HG03354 (cell line): ENCODE measurements at regions not wholly inside any gene's neighbourhood (a gene's known extent, or its start where the extent isn't known, plus 50 kb on each side); places are given as distances from the start of the nearest gene placed in this dataset.

Experiments used
- ATAC-seq: cut with Tn5 transposase; IDR thresholded peaks from one replicate; pipeline ENCODE4 v1.9.1; 2021; ENCODE audit warnings: mild to moderate bottlenecking; ENCODE audit not compliant: unreplicated experiment, poor library complexity, severe bottlenecking

DNA sequence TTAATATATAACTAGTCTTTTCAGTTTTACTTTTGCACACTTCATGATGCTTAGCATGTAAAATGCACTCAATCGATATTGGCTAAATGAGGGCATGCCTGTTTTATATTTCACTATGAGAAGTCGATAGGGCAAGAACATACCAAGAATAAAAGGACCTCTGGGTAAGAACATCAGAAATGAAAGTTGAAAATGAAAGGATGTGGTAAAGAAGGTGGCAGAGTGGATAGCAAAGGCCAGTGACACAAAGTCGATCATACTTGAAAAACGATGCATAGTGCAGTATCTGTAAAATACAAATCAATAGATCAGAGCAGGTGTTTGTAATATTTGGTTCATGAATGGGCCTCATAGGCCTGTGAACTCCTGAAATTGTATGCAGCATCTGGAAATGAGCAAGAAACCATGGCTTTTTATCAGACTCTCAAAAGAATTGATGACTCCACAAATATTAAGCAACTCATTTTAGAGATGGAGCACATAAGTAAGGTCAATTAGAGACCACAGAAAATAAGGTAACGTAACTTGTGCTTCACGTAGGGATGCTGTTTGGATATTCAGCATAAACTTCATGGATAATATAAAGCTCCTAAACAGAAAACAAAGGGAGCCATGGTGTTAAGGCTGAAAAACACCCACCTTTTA, 653.4 kb downstream of the NYAP2 start:
- no peak for ATAC-seq

DNA sequence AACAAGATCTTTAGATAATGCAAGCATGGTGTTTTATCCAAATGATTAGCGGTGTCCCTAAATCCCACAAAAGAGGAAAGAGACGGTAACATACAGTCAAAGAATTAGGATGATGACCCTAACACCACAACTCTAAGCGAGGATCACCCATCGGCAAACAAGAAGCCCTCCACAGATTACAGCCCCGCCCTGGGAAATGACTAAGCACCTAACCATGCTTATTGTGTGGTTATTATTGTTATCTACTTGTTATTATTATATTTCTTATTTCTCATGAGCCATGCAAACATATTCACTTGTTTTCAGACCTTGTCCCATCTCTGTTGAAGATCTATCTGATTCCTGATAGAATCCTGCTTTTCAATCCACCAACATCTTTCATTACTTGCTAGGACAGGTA, 651.3 kb downstream of the NYAP2 start:
- no peak for ATAC-seq

DNA sequence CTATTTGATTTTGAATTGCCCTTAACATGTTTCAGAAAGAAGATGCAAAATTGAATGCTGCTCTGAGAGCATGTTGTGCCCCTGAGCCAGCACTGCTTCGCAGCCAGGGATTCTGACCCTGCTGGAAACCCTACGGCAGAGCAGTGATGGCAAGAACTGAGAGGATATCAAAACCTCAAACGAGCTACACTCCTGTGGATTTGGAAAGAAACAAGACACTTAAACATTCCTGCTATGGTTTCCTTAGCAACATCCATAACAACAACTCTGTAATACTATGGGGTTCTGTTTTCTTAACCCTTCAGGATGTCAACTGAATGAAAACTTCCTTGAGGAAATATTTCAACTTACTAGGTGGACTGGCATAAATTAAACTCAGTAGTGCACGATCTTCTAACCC, 649.1 kb downstream of the NYAP2 start:
- no peak for ATAC-seq

DNA sequence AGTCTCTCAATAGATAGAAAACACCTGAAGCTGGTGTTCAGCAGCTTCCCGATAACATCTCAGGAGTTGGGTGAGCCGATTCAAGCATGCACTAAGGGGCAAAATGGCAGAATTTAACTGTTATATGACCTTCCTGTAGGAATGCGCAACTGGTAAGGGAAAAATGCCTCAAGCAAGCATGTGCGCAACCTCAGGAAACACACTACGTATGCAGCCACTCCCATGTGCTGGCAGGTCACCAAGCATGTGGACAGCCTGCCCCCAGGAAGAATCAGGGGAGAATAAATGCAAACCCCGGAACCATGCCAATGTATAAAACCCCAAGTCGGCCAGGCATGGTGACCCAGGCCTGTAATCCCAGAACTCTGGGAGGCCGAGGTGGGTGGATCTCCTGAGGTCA, 645.6 kb downstream of the NYAP2 start:
- ATAC-seq: no peak

DNA sequence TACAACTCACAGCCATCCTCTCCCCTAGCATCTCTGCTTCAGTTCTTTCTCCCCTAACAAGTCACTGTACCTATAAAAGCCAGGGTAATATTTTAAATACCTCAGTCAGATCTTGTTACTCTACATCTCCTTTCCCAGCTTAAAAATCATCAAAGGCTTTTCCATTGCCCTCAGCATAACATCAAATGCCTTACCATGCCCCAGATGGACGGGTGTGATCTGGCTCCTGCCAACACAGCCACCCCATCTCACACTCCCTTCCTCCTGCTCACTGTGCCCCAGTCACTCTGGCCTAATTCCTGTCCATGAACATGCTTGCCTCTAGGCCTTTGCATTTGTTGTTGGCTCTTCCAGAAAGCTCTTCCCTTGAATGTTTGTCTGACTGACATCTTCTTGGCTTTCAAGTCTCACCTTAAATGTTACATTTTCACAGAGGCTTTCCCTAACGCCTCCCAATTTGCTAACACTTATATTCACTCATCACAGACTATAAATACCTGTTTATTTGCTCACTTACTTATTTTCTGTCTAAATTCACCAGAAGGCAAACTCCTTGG, 640.9 kb downstream of the NYAP2 start:
- ATAC-seq: no peak

DNA sequence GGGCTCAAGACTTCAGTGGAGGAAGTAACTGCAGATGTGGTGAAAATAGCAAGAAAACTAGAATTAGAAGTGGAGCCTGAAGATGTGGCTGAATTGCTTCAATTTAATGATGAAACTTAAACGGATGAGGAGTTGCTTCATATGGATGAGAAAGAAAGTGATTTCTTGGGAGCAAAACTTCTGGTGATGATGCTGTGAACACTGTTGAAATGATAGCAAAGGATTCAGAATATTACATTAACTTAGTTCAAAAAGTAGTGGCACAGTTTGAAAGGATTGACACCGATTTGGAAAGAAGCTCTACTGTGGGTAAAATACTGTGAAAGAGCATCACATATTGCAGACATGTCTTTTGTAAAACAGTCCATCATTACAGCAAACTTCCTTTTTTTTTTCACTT, 638.0 kb downstream of the NYAP2 start:
- no peak for ATAC-seq

DNA sequence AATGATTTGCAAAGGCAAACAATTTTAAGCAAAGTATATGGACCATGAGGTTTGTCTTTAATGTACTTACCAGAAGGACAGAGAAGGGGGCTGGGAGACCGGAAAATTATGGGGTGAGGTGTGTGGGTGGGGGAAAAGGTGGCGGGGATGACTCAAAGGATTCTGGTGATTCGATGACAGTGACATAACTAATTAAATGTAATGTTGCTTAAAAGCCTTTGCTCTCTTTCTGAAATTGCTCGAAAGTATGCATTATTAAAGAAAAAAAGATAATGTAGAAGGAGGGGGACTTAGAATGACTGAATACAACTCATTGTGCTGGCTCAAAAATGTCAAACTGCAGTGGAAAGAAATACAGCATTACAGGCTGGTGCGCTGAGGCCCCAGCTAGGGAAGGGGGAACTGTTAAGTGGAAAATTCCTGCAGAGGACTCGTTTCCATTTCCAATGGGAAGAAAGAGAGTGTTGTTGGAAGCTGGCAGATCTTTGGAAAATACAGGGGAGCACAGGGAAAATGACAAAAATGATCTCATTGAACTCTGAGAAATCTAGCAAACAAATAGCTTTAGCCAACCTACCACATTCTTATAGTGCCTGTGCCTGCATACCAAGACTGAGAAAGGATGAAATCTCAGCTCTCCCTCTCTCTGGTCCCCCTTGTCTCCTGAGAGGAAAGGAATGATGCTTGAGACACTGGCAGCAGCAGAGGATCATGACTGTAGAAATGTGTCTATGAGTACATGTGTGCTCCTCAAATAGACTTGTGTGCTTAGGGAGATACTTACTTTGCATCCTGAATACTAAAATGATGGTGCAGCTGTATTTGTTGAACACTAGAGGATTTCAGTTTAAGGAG, 632.4 kb downstream of the NYAP2 start:
- no peak for ATAC-seq

DNA sequence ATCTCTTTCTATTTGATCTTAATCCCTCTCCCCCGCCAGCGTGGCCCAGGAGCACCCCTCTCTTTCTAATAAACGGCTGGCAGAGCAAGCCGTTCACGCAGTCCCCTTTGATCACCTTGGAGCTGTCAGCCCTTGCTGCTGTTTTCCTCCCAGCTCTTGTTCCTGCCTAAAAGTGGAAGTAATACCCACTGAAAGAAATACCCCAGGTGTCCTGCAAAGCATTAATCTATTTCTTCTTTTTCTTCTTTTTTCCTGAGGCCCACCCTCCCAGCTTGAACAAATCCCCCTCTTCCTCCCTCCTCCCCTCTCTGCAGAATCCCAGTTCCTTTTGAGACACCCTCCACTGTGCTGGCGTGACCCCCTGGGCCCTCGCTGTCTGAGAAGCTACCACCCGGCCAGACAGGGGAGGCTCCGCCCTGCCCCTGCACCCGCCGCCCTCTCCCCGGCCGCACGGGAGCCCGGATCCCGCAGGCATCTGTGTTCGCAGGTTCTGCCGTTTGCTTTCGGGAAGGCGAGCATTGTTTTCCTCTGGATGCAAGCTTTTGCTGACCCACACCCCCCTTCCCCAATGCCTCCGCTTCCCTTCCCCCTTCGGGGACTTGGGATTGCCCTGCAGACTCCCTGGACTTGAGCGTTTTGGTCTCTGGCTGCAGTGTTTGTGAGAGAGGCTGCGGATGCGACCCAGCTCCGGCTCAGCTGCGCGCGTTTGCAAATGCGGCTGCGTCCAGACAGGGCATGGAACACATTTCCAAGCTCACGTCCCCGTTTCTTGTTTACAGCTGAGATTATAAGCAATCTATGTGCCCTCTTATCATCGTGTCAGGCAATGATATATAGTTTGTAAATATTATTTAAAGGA, 631.5 kb downstream of the NYAP2 start:
- peak; percentile 73 for ATAC-seq

DNA sequence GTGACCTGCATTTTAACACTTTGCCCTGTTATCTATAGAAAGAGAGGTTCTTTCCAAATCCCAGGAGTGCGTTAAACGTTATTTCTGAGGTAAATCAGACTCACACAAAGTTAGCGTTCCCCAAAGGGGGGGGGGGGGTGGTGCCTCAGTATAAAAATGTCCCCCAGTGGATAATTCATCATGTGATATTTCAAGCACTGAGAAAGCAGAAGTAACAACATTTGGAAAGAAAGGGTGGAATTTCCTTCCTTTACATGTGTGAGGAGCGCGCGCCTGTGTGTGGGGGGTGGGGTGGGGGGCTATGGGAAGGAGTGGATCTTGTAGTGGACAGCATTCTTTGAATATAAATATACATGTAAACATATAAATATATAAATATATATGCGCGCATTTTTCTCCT, 630.9 kb downstream of the NYAP2 start:
- ATAC-seq: no peak

DNA sequence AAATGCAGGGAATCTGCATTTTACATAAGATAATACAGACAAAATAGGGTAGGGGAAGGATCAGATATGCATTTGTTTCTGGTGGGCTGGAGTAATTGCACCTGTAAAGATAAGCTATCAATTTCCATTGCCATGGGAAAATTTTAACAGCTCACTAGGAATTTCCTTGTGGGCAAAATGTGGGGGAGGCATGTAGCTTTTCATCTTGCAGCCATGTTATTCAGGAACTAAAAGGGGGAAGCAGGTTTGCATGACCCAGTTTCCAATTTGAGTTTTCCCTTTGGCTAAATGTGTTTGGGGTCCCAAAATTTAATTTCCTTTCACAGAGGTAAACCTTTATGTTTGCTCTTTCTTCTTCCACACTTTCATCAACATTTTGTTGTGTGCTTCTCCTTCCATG, 624.4 kb downstream of the NYAP2 start:
- no peak for ATAC-seq

DNA sequence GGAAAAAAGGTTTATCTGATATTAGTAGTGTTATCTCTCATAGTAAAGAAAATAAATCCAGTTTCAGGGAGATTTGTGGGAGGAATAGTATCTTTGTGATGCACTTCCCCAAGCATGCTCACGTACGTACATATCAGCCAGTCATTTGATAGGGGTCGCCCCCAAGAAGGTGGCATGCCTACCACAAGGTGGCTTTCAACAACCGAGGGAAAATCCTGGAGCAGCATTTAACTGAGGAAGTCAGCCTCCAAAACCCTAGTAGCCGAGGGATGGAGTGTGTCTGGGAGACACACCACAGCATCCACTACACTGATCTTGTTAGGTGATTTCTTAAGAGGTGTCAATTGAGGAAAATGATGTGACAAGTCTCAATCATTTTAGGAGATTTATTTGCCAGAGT, 623.9 kb downstream of the NYAP2 start:
- ATAC-seq: no peak

DNA sequence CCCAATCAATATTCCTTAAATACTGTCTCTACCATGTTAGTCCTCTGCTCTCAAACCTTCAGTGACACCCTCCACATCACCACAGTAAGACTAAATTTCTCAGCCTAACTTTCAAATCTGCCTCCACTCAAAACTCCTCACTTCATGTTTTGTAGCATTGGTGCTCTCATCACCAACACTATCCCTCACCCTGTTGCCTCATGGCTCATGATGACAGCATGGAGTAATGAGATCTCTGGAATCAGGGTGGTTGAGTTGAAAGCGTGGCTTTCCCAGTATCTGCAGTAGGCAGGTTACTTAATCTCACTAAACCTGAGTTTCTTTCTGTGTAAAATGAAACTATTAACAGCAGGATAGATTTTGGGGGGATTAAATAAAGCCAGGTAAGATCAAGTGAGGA, 621.4 kb downstream of the NYAP2 start:
- no peak for ATAC-seq

DNA sequence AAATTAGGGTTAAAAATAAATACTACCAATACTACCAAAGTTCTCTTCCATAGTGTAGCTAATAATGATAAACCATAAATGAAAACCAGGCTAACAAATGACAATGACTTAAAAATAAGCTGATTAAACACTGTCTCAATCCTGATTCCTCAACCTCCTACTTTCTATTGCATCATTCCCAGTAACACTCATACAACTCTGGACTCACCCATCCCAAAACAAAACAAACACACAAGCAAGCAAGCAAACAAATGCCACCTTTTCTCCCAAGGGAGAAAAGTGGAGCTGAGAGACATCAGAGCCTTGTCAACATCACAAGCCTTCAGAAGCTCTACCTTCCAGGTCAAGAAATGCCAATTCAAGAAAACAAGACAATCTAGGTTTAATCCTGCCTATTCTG, 620.7 kb downstream of the NYAP2 start:
- no peak for ATAC-seq

DNA sequence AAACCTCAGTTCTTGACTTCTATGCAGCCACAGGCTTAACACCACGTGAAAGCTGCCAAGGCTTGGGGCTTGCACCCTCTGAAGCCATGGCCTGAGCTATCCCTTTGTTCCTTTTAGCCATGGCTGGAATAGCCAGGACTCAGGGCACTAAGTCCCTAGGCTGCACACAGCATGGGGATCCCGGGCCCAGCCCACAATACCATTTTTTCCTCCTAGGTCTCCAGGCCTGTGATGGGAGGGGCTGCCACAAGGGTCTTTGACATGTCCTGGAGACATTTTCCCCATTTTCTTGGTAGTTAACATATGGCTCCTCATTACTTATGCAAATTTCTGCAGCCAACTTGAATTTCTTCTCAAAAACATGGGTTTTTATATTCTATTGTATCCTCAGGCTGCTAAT, 619.1 kb downstream of the NYAP2 start:
- no peak for ATAC-seq

DNA sequence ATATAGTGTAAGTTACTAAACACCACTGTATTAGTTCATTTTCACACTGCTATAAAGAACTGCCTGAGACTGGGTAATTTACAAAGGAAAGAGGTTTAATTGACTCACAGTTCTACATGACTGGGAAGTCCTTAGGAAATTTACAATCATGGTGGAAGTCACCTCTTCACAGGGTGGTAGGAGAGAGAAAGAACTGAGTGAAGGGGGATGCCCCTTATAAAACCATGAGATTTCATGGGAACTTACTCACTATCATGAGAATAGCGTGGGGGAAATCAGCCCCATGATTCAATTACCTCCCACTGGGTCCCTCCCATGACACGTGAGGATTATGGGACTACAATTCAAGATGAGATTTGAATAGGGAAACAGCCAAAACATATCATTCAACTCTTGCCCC, 618.0 kb downstream of the NYAP2 start:
- no peak for ATAC-seq

DNA sequence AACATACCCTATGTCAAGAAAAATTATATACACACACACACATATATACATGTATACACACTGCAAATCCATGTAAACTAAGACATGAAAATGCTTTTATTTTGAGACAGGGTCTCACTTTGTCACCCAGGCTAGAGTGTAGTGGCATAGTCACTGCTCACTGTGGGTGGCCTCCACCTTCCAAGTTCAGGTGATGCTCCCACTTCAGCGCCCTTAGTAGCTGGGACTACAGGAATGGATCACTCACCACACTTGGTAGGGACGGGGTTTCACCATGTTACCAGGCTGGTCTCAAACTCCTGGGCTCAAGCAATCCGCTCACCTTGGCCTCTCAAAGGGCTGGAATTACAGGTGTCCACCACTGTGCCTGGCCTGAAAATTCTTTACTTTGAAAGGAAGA, 617.6 kb downstream of the NYAP2 start:
- no peak for ATAC-seq

DNA sequence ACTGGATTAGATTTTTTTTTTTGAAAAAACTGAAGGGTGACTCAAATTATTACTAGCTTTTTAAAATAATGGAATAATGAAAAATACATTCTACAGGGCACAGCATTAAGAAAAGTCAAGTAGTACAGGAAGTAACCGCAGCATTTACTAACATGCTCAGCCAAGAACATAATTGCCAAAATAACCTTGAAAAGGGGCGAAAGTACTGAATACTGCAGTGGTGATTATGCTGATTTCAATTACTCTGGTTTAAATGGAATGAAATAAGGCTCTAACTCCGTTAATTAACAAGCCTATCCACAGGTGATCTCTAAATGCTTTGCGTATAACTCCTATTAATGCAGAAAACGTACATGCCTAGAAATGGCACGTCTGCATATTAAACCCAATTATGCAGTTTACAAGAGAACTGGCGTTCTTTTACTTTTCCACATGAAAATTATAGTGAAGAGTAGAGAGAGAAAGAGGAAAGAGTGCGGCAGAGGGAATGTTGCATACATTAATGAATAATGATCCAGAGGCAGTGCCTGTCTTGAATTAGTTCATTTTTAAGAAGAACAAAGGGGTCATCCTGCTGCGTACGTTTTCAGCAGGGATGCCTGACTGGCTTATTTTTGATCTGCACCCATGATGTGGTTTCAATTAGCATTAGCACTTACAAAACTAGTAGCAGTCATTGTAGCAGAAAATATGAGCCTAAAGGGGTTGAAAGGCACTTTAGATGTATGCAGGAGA, 612.4 kb downstream of the NYAP2 start:
- ATAC-seq: no peak

DNA sequence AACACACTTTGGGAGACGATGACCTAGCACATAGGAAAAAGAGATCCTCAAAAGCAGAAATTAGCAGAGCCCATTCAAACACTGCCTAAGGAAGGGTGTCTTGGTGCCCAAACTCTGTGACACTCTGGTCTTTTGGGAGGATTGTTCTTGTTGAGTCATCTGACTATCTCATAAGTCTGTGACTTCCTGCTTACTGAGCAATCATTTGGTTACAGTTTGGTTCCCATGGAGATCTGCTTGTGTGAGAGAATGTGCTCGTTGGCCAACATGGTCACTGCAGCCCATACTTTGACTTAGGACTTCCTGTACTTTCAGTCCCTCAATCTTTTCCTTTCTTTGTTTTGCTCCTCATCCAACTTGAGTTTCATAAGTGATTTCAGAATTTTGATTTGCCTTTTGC, 602.9 kb downstream of the NYAP2 start:
- ATAC-seq: peak; percentile 75

DNA sequence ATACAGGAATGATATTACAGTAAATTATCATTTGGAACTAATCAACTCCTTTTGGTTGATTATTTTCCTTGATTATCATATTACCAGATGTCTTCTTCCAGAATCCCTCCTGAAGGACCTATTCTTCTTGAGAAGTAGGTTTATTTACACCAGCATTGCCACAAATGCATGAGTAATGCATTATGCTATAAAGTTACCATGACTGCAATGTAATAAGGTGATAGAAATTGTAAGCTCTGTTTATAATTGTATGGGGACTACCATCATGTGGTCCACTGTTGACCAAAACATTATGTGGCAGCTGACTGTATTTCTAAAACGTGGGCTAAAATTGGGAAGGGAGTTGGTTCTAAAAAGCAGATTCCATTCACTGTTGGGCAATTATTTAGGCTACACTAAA, 602.2 kb downstream of the NYAP2 start:
- ATAC-seq: no peak

DNA sequence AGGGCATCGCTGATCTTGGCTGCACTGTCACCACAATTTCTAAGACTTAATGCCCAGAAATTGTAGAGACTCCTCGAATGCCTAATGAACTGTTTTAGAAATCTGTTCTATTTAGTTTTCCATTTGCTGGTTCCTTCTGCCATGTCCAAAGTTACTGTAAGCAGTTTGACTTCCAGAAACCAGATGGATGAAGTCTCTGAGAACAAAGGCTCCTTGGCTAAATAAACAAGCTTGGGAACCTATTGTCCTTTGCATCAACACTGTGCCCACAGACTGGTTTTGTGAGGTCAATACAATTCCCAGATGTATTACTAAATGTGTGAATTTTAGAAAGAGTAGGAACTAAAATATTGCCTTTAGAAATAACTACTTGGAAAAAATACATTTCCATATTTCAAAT, 600.2 kb downstream of the NYAP2 start:
- ATAC-seq: no peak
